ENCODE measurements at regions not wholly inside any gene's neighbourhood (a gene's known extent, or its start where the extent isn't known, plus 50 kb on each side); places are given as distances from the start of the nearest gene placed in this dataset.

- no peak for DNase-seq (ENCODE audit: extremely low read depth, low read depth)
- no peak for TF ChIP-seq CTCF (IDR thresholded peaks at IDR 0.05; ENCODE audit: low read depth, low read length)
Measured at GRCh38 chr1:102733491-102734236, 374.7 kb downstream of the COL11A1 start.

GRCh38 chr1:102732927-102733326 lies 375.4 kb downstream of the COL11A1 start:
- no peak for TF ChIP-seq CTCF (IDR thresholded peaks at IDR 0.05; ENCODE audit: low read depth, low read length)
- no peak for DNase-seq (ENCODE audit: extremely low read depth, low read depth)

- no peak for TF ChIP-seq CTCF (IDR thresholded peaks at IDR 0.05; ENCODE audit: low read depth, low read length)
- no peak for DNase-seq (ENCODE audit: extremely low read depth, low read depth)
Measured at GRCh38 chr1:102726417-102726816, 381.9 kb downstream of the COL11A1 start.

DNA sequence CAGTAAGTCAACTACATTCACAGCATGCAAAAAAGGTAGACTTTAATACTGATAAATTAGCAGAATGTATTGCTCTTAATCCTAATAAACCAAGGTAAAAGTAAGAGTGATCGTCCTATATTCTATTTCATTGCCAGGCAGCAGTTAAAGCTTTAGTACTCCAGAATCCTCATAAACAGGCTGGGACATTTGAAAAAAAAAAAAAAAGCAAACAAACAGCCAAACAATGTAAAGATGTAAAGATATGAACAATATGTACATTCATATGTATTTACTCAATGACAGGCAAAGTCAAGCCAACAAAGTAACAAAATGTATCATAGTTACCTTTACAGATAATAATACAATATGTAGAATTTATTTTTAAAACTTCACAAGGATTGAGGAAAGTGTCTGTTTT lies 383.6 kb downstream of the COL11A1 start:
- no peak for TF ChIP-seq CTCF (IDR thresholded peaks at IDR 0.05; ENCODE audit: low read depth, low read length)
- DNase-seq (ENCODE audit: extremely low read depth, low read depth) = no peak

DNA sequence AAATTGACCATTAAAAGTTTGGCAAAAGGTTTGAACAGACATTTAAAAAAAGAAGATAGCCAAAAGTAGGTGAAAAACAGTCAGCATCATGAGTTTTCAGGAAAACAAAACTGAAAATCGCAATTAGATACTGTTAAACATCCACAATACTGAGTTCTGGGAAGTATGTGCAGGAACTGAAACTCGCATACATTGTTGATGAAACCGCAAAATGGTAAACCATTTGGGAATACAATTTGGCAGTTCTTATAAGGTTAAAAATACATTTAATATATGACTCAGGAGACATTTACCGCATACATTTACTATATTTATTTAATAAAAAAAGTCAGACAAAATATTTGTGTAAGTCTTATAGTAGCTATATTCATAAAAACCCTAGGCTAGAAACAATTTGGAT lies 393.2 kb downstream of the COL11A1 start:
- no peak for DNase-seq (ENCODE audit: extremely low read depth, low read depth)
- no peak for TF ChIP-seq CTCF (IDR thresholded peaks at IDR 0.05; ENCODE audit: low read depth, low read length)

GRCh38 chr1:102699524-102699923 lies 408.8 kb downstream of the COL11A1 start:
- DNase-seq (ENCODE audit: extremely low read depth, low read depth) = no peak
- TF ChIP-seq CTCF (IDR thresholded peaks at IDR 0.05; ENCODE audit: low read depth, low read length) = no peak

DNA sequence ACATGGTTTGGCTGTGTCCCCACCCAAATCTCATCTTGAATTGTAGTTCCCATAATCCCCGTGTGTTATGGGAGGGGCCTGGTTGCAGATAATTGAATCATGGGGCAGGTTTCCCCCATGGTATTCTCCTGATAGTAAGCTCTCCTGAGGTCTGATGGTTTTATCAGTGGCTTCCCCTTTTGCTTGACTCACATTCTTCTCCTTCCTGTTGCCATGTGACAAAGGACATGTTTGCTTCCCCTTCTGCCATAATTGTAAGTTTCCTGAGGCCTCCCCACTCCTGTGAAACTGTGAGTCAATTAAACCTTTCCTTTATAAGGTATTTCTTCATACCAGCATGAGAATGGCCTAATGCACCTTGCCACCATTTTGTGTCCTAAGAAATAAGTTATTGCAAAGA lies 415.0 kb downstream of the COL11A1 start:
- TF ChIP-seq CTCF (IDR thresholded peaks at IDR 0.05; ENCODE audit: low read depth, low read length) = no peak
- no peak for DNase-seq (ENCODE audit: extremely low read depth, low read depth)
